ENCODE measurements at regions not wholly inside any gene's neighbourhood (a gene's known extent, or its start where the extent isn't known, plus 50 kb on each side); places are given as distances from the start of the nearest gene placed in this dataset.

DNA sequence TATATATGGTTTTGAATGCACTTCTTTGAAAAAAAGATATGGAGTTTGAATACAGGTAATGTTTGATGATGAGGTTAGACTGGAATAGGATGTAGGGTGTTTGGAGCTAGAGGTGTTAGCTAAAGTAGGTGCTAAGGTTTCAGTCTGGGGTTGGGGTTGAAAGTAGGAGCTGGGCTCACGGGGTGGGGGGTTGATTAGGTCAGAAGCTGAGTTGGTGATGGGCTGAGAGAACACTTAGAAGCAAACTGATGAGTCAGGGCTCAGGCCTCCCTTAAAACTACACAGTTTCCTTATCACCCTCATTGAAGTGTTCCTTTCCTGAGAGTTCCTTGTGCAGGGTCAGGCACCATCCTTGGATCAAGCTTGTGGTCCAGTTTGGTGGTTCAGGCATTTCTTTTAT lies 308.8 kb upstream of the ADAMTS16 start:
- Histone ChIP-seq H3K4me1 (ENCODE audit: insufficient read depth, low read length, poor library complexity, severe bottlenecking) (no peaks in the 10 kb centered on the region), H4K20me1 (ENCODE audit: insufficient read depth, low read length) (no peaks in the 10 kb centered on the region), H3K9me2 (ENCODE audit: insufficient read depth, low read length) (no peaks in the 10 kb centered on the region), H2AFZ (ENCODE audit: low read length) (no peak overlapping the region), H3K36me3 (ENCODE audit: insufficient read depth, low read length) (no peaks in the 10 kb centered on the region), H3K4me3 (ENCODE audit: low read depth, low read length, poor library complexity, severe bottlenecking) (no peak overlapping the region), H3K4me2 (ENCODE audit: low read length) (no peak overlapping the region), H3K9me3 (ENCODE audit: low read length) (no peaks in the 10 kb centered on the region), H3K27ac (ENCODE audit: low read depth, low read length, poor library complexity, severe bottlenecking) (no peak overlapping the region), H3K79me2 (ENCODE audit: insufficient read depth, low read depth, low read length) (no peaks in the 10 kb centered on the region)
- POLR2A ChIA-PET, result no interaction called here
- CTCF ChIA-PET (ENCODE audit: unreplicated experiment), result no interaction called here
- DNase-seq (ENCODE audit: low spot score), result no peak
- no TSS peak for BruUV-seq (replicated peaks)
- intact Hi-C loops (cut with micrococcal nuclease; ENCODE audit: unreplicated experiment), result no loop called here
- no peak for TF ChIP-seq EZH2phosphoT487 (IDR thresholded peaks at IDR 0.05; ENCODE audit: borderline replicate concordance, low read depth, low read length)
- TF ChIP-seq CTCF (conservative IDR thresholded peaks at IDR 0.05; ENCODE audit: low read length), result no peak

- DNase-seq (ENCODE audit: low spot score), result no peak
- H3K9me2 ChIP-seq (ENCODE audit: insufficient read depth, low read length), result no peaks in the 10 kb centered on the region
- ChIA-PET POLR2A (no interaction called here), CTCF (ENCODE audit: unreplicated experiment) (no interaction called here)
- H2AFZ ChIP-seq (ENCODE audit: low read length), result no peak overlapping the region
- TF ChIP-seq EZH2phosphoT487 (IDR thresholded peaks at IDR 0.05; ENCODE audit: borderline replicate concordance, low read depth, low read length) (no peak), CTCF (conservative IDR thresholded peaks at IDR 0.05; ENCODE audit: low read length) (no peak)
- H4K20me1 ChIP-seq (ENCODE audit: insufficient read depth, low read length), result no peaks in the 10 kb centered on the region
- BruUV-seq (replicated peaks), result no TSS peak
- no peaks in the 10 kb centered on the region for H3K9me3 ChIP-seq (ENCODE audit: low read length)
- H3K4me2 ChIP-seq (ENCODE audit: low read length), result no peak overlapping the region
- H3K4me1 ChIP-seq (ENCODE audit: insufficient read depth, low read length, poor library complexity, severe bottlenecking), result no peaks in the 10 kb centered on the region
- no peak overlapping the region for H3K4me3 ChIP-seq (ENCODE audit: low read depth, low read length, poor library complexity, severe bottlenecking)
- no peaks in the 10 kb centered on the region for H3K79me2 ChIP-seq (ENCODE audit: insufficient read depth, low read depth, low read length)
- intact Hi-C loops (cut with micrococcal nuclease; ENCODE audit: unreplicated experiment), result no loop called here
- no peak overlapping the region for H3K27ac ChIP-seq (ENCODE audit: low read depth, low read length, poor library complexity, severe bottlenecking)
- H3K36me3 ChIP-seq (ENCODE audit: insufficient read depth, low read length), result no peaks in the 10 kb centered on the region
These were observed 307.7 kb upstream of the ADAMTS16 start for GRCh38 chr5:4832471-4832870.

GRCh38 chr5:4833104-4833738 lies 306.9 kb upstream of the ADAMTS16 start:
- no peaks in the 10 kb centered on the region for H3K79me2 ChIP-seq (ENCODE audit: insufficient read depth, low read depth, low read length)
- no peaks in the 10 kb centered on the region for H3K9me2 ChIP-seq (ENCODE audit: insufficient read depth, low read length)
- ChIA-PET CTCF (ENCODE audit: unreplicated experiment) (no interaction called here), POLR2A (no interaction called here)
- intact Hi-C loops (cut with micrococcal nuclease; ENCODE audit: unreplicated experiment), result no loop called here
- H3K36me3 ChIP-seq (ENCODE audit: insufficient read depth, low read length), result no peaks in the 10 kb centered on the region
- H3K27ac ChIP-seq (ENCODE audit: low read depth, low read length, poor library complexity, severe bottlenecking), result no peak overlapping the region
- no peak overlapping the region for H3K4me3 ChIP-seq (ENCODE audit: low read depth, low read length, poor library complexity, severe bottlenecking)
- BruUV-seq (replicated peaks), result no TSS peak
- TF ChIP-seq EZH2phosphoT487 (IDR thresholded peaks at IDR 0.05; ENCODE audit: borderline replicate concordance, low read depth, low read length) (no peak), CTCF (conservative IDR thresholded peaks at IDR 0.05; ENCODE audit: low read length) (no peak)
- no peaks in the 10 kb centered on the region for H3K9me3 ChIP-seq (ENCODE audit: low read length)
- H4K20me1 ChIP-seq (ENCODE audit: insufficient read depth, low read length), result no peaks in the 10 kb centered on the region
- no peaks in the 10 kb centered on the region for H3K4me1 ChIP-seq (ENCODE audit: insufficient read depth, low read length, poor library complexity, severe bottlenecking)
- no peak overlapping the region for H2AFZ ChIP-seq (ENCODE audit: low read length)
- no peak overlapping the region for H3K4me2 ChIP-seq (ENCODE audit: low read length)
- no peak for DNase-seq (ENCODE audit: low spot score)

Measured in OCI-LY7 (cell line).